Midbrain (tissue), 1 donor: ENCODE measurements at regions not wholly inside any gene's neighbourhood (a gene's known extent, or its start where the extent isn't known, plus 50 kb on each side); places are given as distances from the start of the nearest gene placed in this dataset.

Source experiments
- DNase-seq: peaks from one replicate; lab custom pipeline; 2025; lab: John Stamatoyannopoulos, UW

- DNase-seq: no peak
Measured at GRCh38 chr7:155360495-155361345, 63.0 kb downstream of the INSIG1 start.

GRCh38 chr7:155361346-155361680 lies 63.6 kb downstream of the INSIG1 start:
- DNase-seq: no peak

GRCh38 chr7:155361947-155362346 lies 64.3 kb downstream of the INSIG1 start:
- DNase-seq: no peak

GRCh38 chr7:155362380-155363145 lies 64.9 kb downstream of the INSIG1 start:
- no peak for DNase-seq

GRCh38 chr7:155363146-155363539 lies 65.5 kb downstream of the INSIG1 start:
- DNase-seq: no peak

DNA sequence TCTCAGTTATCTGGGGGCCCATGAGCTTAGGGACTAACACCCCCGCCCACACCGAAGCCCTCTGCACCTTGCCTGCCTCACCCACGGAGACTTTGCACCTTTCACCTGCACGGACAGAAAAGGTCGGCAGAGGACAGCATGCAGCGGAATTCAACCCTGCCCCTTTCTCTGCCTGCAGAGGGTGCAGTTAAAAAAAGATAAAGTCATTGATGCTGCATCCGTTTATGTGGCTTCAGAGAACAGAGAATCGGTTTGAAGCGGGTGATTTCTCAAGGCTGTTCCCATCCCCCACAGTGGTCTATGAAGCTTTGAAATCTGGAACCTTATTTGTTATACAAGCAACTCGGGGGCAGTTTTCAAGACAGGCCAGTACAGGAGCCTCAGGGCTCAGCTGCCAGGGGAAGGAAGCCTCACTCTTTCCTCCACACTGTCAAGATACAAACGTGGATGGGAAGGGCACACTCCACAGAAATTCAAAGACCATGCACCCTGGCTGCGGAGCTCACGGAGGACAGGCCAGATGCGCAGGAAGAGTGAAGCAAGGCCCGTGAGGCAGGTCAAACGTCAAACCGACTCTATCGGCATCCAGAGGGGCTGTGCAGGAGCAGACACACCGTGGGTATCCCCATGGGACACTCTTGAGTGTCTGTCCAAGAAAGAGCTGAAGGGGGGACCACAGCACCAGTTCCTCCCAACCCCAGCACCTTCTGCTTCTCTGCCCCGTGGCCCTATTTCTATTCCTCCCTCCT lies 66.3 kb downstream of the INSIG1 start:
- DNase-seq: no peak

DNA sequence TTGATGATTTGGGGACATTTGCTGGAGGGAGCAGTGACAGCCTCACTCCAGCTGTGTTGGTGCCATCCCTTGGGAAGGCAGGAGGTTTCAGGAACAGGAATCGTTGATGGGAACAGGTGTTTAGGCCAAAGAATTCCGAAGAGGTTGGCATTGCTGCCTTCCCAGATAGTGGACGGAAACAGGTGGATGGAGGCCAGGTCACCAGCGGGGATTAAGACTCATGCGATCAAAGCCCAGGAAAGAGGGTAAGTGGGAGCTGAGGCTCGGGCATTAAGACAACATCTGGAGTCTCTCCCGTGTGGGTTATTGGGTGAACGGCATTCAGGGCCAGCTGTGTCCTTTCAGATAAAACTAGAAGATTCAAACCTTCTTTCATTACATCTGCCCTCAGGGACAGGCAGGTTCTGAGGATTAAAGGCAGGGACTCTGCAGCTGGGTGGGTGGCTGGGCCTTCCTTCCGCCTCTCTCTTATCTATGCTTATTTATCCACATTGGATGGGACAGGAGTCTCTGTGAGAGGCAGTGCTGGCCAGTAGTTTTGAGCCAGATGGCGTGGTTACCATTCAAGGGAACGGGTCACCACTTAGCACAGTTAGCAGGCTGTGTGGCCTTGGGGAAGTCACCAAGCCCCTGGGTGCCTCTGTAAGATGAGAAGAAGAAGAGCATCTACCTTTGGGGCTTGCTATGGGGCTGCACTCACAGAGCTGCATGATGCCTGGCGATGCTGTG lies 67.6 kb downstream of the INSIG1 start:
- no peak for DNase-seq

- DNase-seq: no peak
Measured at GRCh38 chr7:155368894-155369600, 71.4 kb downstream of the INSIG1 start.

DNA sequence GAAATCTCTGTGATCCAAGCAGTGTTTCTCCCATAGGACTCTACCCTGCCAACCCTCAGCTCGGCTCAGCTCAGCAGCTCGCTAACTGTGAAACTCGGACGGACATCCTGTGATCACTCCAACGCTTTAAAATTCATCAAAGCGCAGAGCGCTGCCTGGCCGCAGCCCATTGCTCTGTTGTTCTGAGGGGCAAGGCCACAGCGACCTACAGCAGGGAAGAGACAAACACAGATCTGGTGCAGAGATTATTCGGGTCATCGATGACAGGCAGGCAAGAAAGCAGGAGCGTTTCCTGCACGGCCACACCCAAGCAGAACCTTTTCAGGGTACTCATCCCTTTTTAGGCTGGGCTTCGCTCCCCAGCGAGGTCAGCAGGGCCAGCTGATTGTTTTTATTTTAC lies 72.1 kb downstream of the INSIG1 start:
- DNase-seq: no peak

DNA sequence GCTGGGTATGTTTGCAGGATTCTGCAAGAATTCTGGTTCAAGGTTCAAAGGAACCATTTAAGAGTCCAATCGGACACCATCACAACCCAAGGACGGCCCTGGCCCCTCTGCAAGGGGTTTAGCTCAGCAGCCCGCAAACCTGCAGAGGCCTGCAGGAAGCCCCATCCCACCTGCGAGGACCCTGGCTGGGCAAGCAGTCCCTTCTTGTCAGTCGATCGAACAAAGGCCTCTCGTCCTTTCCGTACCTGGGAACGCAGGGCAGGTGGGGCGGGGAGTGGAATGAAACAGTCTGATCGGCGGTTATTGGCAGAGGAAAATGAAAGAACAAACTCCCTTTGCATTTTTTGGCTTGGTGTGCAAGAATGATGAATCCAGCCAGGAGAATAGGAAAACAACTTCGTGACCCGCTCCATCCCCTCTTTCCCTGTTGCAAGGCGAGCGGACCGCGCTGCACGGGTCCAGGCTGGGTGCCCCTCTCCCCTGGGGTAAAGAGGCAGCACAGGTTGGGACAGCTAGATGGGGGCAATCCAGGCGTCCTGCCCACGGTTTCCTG lies 73.7 kb downstream of the INSIG1 start:
- no peak for DNase-seq

- DNase-seq: no peak
Measured at GRCh38 chr7:155371884-155372781, 74.5 kb downstream of the INSIG1 start.

GRCh38 chr7:155372782-155373358 lies 75.2 kb downstream of the INSIG1 start:
- DNase-seq: no peak

DNA sequence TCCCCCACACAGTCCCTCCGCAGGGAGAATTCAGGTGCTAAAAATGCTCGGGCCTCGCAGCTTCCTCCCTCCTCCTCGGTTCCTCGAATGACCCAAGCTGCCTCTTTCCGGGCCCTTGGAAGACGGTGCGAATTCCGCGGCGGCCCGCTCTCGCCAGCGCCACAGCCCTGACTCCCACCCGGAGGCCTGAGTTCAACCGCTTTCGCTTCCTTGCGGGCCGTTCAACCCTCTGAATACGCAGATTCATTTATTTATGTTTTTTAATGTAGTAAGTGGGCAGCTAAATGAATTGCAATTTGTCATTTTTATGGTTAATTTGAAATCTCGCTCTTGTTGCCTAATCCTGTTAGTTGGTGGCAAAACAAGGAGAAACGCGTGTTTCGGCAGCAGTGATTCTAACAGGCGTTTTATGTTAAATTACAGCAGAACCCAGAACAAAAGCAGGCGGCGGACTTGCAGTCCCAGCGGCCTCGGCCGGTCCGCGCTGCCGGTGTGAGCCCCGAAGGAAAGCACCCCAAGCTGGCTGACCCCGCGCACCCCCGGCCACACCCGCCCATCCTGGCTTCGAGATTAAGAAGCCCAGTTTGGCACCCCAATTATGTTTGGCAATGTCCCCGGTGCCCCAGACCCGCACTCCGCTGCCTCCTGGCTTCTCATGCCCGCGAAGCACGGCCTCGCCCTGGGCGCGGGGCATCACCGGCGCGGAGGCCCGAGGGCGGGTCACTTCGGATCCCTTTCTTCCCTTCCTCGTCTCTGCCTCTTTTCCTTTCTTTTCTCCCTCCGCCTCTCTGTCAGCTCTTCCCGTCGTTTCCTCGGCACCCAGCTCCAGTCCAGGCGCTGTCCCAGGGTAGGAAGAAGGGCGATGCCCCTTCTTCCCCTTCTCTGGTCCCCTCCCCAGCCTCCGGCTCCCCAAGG lies 75.9 kb downstream of the INSIG1 start:
- no peak for DNase-seq

DNA sequence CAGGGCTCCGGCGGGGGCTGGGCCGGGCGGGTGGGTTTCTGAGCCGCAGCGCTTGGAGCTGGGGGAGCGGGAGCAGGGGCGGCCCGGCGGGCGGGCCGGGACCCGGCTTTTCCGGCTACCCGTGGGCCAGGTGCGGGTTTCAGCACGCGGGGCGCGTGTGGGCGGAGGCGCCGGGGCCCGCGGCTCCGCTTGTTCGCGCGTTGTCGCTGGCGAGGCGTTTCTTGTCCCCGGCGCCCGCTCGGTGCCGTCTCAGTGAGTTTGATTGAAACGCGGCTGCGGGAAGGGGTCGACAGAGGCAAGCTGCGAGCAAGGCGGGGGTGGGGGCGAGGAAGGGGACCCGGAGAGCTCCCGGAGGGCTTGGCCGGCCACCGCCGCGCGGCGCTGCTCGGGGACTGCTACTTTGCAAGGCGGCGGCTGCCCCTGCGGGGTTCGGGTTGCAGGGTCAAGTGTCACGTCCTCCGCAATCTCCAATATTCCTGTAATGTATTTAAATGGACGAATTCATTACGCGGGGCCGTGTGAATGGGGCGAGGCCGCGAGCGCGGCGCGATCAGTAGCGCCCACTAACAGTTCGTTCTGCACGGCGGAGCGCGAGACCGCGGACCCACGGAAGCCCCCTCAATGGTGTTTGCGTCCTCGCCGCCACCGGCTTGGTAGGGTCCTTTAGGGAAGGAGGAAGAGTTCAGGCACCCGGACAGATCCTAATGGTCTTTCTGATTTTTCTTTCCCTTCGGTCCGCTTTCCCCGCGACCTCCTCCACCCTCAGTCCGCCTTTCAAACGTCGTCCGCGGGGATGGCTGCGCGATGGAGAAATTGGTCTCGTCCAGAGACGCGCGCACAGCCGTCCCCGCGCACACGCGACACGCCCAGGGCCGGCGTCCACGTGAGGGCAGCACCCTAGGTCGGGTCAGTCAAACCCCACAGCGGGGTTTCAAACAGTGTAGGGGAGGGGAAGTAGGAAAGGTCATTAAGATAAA lies 76.9 kb downstream of the INSIG1 start:
- no peak for DNase-seq

DNA sequence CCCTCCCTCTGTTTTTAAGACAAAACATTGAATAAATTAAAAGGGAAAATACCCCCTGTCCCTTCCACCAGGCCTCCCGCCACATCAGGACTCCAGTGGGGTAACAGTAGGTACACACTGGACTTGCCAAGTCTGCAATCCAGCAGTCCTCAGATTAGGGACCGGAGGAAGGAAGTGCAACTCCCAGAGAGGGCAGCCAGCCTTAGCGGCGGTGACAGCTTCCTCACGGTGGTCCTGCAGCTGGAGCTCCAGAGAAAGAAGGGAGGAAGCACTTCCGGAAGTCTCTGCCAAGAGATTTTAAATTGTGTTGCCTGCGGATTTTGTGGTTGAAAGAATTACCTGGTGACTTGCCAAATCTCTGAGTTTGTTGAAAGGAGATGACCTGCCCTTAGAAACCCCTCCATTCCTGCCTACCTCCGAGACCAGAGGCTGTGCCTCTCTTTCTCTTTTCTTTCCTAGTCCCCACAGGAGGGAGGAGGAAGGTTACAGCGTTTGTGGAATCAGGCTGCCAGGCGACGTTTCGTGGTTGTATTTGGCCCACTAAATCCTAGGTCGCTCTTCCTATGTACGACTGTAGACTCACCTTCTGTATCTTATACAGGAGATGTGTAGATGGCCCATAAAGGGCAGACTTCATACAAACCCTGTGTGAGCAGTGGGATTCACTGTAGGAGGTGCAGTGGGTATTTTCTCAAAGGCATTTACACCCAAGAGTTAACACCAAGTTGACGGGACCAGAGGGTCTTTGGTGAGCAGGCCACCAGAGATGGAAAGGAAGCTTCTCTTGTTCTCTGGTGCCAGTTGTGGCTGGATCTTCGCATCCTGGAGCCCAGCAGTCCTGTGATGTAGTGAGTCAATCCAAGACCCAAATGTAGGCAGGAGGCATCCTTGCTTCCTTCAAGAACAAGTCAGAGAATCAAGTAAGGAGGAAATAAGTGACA lies 77.9 kb downstream of the INSIG1 start:
- DNase-seq: no peak
